GM18861 (cell line): ENCODE measurements at regions not wholly inside any gene's neighbourhood (a gene's known extent, or its start where the extent isn't known, plus 50 kb on each side); places are given as distances from the start of the nearest gene placed in this dataset.

Experiments
- ATAC-seq: cut with Tn5 transposase; IDR thresholded peaks from one replicate; pipeline ENCODE4 v1.9.1; 2021; ENCODE audit not compliant: unreplicated experiment

- ATAC-seq, result no peak
These were observed 681.3 kb downstream of the TNS3 start for GRCh38 chr7:46900312-46901263.

- no peak for ATAC-seq
These were observed 684.5 kb downstream of the TNS3 start for GRCh38 chr7:46897381-46897780.

GRCh38 chr7:46886669-46887374 lies 695.1 kb downstream of the TNS3 start:
- ATAC-seq, result no peak

- no peak for ATAC-seq
These were observed 696.7 kb downstream of the TNS3 start for GRCh38 chr7:46885167-46885566.

- no peak for ATAC-seq
These were observed 700.3 kb downstream of the TNS3 start for GRCh38 chr7:46881507-46882127.

GRCh38 chr7:46880508-46881196 lies 701.3 kb downstream of the TNS3 start:
- no peak for ATAC-seq

GRCh38 chr7:46879783-46880182 lies 702.1 kb downstream of the TNS3 start:
- ATAC-seq, result no peak

- no peak for ATAC-seq
These were observed 710.4 kb downstream of the TNS3 start for GRCh38 chr7:46871516-46871915.

GRCh38 chr7:46864716-46865115 lies 717.2 kb downstream of the TNS3 start:
- ATAC-seq, result no peak

- no peak for ATAC-seq
These were observed 721.9 kb downstream of the TNS3 start for GRCh38 chr7:46859963-46860475.

- ATAC-seq, result no peak
These were observed 726.1 kb downstream of the TNS3 start for GRCh38 chr7:46855851-46856250.

- ATAC-seq, result no peak
These were observed 726.9 kb downstream of the TNS3 start for GRCh38 chr7:46854958-46855473.

- ATAC-seq, result no peak
These were observed 728.5 kb downstream of the TNS3 start for GRCh38 chr7:46853451-46853850.

- no peak for ATAC-seq
These were observed 729.1 kb downstream of the TNS3 start for GRCh38 chr7:46852795-46853194.

- ATAC-seq, result no peak
These were observed 731.2 kb downstream of the TNS3 start for GRCh38 chr7:46850563-46851330.

- no peak for ATAC-seq
These were observed 733.0 kb downstream of the TNS3 start for GRCh38 chr7:46848944-46849343.

- ATAC-seq, result no peak
These were observed 733.6 kb downstream of the TNS3 start for GRCh38 chr7:46848311-46848710.

GRCh38 chr7:46847126-46847525 lies 734.8 kb downstream of the TNS3 start:
- no peak for ATAC-seq

- no peak for ATAC-seq
These were observed 737.4 kb downstream of the TNS3 start for GRCh38 chr7:46844486-46844885.

GRCh38 chr7:46841248-46841647 lies 740.7 kb downstream of the TNS3 start:
- no peak for ATAC-seq
